Mesothelial cell of epicardium (in vitro differentiated cells): ENCODE measurements at regions not wholly inside any gene's neighbourhood (a gene's known extent, or its start where the extent isn't known, plus 50 kb on each side); places are given as distances from the start of the nearest gene placed in this dataset.
A peak's percentile ranks its signal among the peaks of the same experiment; 100 is the strongest.

Experiments
- DNase-seq, 2 experiments: peaks; one replicate each; pipeline ENCODE4 v3.0.0; 2021; ENCODE audit warnings: low spot score in 2 of 2; ENCODE audit not compliant: unreplicated experiment in 2 of 2
- H3K27ac Mint-ChIP-seq: 2 replicates; pipeline ENCODE4 v1.8.0; 2021; ENCODE audit warnings: mixed read lengths
- H3K27me3 Mint-ChIP-seq: 2 replicates; pipeline ENCODE4 v1.8.0; 2021; ENCODE audit warnings: low read depth, mixed read lengths
- H3K36me3 Mint-ChIP-seq: 2 replicates; pipeline ENCODE4 v1.8.0; 2021; ENCODE audit warnings: mixed read lengths
- H3K4me1 Mint-ChIP-seq: 2 replicates; pipeline ENCODE4 v1.8.0; 2021; ENCODE audit warnings: mixed read lengths
- H3K4me3 Mint-ChIP-seq: 2 replicates; pipeline ENCODE4 v1.8.0; 2021; ENCODE audit warnings: mild to moderate bottlenecking, moderate library complexity, mixed read lengths
- H3K9me3 Mint-ChIP-seq: 2 replicates; pipeline ENCODE4 v1.8.0; 2021; ENCODE audit warnings: mixed read lengths
- CTCF ChIP-seq: fragments of 200-600 bp; sonication (generic); IDR thresholded peaks from one replicate; pipeline ENCODE4 v1.5.0; 2021; ENCODE audit warnings: antibody characterized with exemption; ENCODE audit not compliant: unreplicated experiment

GRCh38 chr11:43567396-43567975, 113.1 kb upstream of the HSD17B12 start:
- Mint-ChIP-seq H3K27me3 (peaks cover 93% of the 10 kb centered on the region), H3K27ac (no peak overlapping the region), H3K4me1 (no peaks in the 10 kb centered on the region), H3K4me3 (no peak overlapping the region), H3K36me3 (no peaks in the 10 kb centered on the region), H3K9me3 (no peaks in the 10 kb centered on the region)
- TF ChIP-seq CTCF: peak; percentile 68
- DNase-seq: no peak

GRCh38 chr11:43573233-43573632, 107.3 kb upstream of the HSD17B12 start:
- Mint-ChIP-seq H3K27me3 (peaks cover 100% of the 10 kb centered on the region), H3K36me3 (no peaks in the 10 kb centered on the region), H3K9me3 (no peaks in the 10 kb centered on the region), H3K4me1 (peaks cover 24% of the 10 kb centered on the region), H3K4me3 (no peak overlapping the region), H3K27ac (no peak overlapping the region)
- peak; percentile 25 for TF ChIP-seq CTCF
- DNase-seq: no peak

GRCh38 chr11:43573873-43574272, 106.7 kb upstream of the HSD17B12 start:
- H3K4me1 Mint-ChIP-seq: peaks cover 24% of the 10 kb centered on the region
- H3K36me3 Mint-ChIP-seq: no peaks in the 10 kb centered on the region
- H3K9me3 Mint-ChIP-seq: no peaks in the 10 kb centered on the region
- no peak overlapping the region for H3K27ac Mint-ChIP-seq
- no peak overlapping the region for H3K4me3 Mint-ChIP-seq
- peaks cover 100% of the 10 kb centered on the region for H3K27me3 Mint-ChIP-seq
- TF ChIP-seq CTCF: no peak
- DNase-seq: no peak

- peaks cover 24% of the 10 kb centered on the region for H3K4me1 Mint-ChIP-seq
- H3K4me3 Mint-ChIP-seq: peak overlapping the region; percentile 67
- no peak overlapping the region for H3K27ac Mint-ChIP-seq
- H3K36me3 Mint-ChIP-seq: no peaks in the 10 kb centered on the region
- no peaks in the 10 kb centered on the region for H3K9me3 Mint-ChIP-seq
- DNase-seq: no peak
- H3K27me3 Mint-ChIP-seq: peaks cover 100% of the 10 kb centered on the region
- TF ChIP-seq CTCF: no peak
Measured at GRCh38 chr11:43574411-43574810, 106.1 kb upstream of the HSD17B12 start.

- Mint-ChIP-seq H3K4me1 (peaks cover 28% of the 10 kb centered on the region), H3K9me3 (no peaks in the 10 kb centered on the region), H3K27ac (peak overlapping the region; percentile 26), H3K36me3 (no peaks in the 10 kb centered on the region), H3K4me3 (peak overlapping the region; percentile 67), H3K27me3 (peaks cover 100% of the 10 kb centered on the region)
- no peak for DNase-seq
- no peak for TF ChIP-seq CTCF
Measured at GRCh38 chr11:43574949-43575912, 105.3 kb upstream of the HSD17B12 start.
